DMS79 (cell line): ENCODE measurements at regions not wholly inside any gene's neighbourhood (a gene's known extent, or its start where the extent isn't known, plus 50 kb on each side); places are given as distances from the start of the nearest gene placed in this dataset.
"Not testable (repeated sequence)": the region's sequence is repeated elsewhere in the genome, so short reads cannot be mapped to it uniquely, and the experiment has no call there.

Experiments used
- DNase-seq: peaks from one replicate; lab custom pipeline; 2025; lab: John Stamatoyannopoulos, UW

- DNase-seq, result not testable (repeated sequence)
Observed at GRCh38 chr2:138315619-138316018, 186.0 kb upstream of the SPOPL start.

GRCh38 chr2:138319616-138320015, 182.0 kb upstream of the SPOPL start:
- no peak for DNase-seq

- DNase-seq, result no peak
Observed at GRCh38 chr2:138321458-138321857, 180.1 kb upstream of the SPOPL start.

- DNase-seq, result no peak
Observed at GRCh38 chr2:138323382-138324067, 178.0 kb upstream of the SPOPL start.

GRCh38 chr2:138324068-138324771, 177.3 kb upstream of the SPOPL start:
- DNase-seq, result no peak

- no peak for DNase-seq
Observed at GRCh38 chr2:138327967-138328366, 173.6 kb upstream of the SPOPL start.

GRCh38 chr2:138329162-138329561, 172.4 kb upstream of the SPOPL start:
- no peak for DNase-seq

- DNase-seq, result no peak
Observed at GRCh38 chr2:138329591-138329990, 172.0 kb upstream of the SPOPL start.

- DNase-seq, result no peak
Observed at GRCh38 chr2:138333121-138333520, 168.4 kb upstream of the SPOPL start.

GRCh38 chr2:138333677-138334076, 167.9 kb upstream of the SPOPL start:
- no peak for DNase-seq

- DNase-seq, result no peak
Observed at GRCh38 chr2:138334323-138334722, 167.2 kb upstream of the SPOPL start.

GRCh38 chr2:138335036-138335435, 166.5 kb upstream of the SPOPL start:
- DNase-seq, result no peak

- DNase-seq, result no peak
Observed at GRCh38 chr2:138336146-138336545, 165.4 kb upstream of the SPOPL start.

- DNase-seq, result no peak
Observed at GRCh38 chr2:138355244-138355643, 146.3 kb upstream of the SPOPL start.

- DNase-seq, result no peak
Observed at GRCh38 chr2:138356178-138356577, 145.4 kb upstream of the SPOPL start.

GRCh38 chr2:138359532-138359931, 142.0 kb upstream of the SPOPL start:
- DNase-seq, result no peak

GRCh38 chr2:138364554-138365162, 136.9 kb upstream of the SPOPL start:
- no peak for DNase-seq

- DNase-seq, result no peak
Observed at GRCh38 chr2:138365581-138365980, 136.0 kb upstream of the SPOPL start.

- DNase-seq, result no peak
Observed at GRCh38 chr2:138369856-138370255, 131.7 kb upstream of the SPOPL start.

GRCh38 chr2:138373993-138374408, 127.6 kb upstream of the SPOPL start:
- DNase-seq, result no peak

- DNase-seq, result no peak
Observed at GRCh38 chr2:138381373-138381772, 120.2 kb upstream of the SPOPL start.

- DNase-seq, result no peak
Observed at GRCh38 chr2:138382672-138383071, 118.9 kb upstream of the SPOPL start.

GRCh38 chr2:138386191-138386590, 115.4 kb upstream of the SPOPL start:
- not testable (repeated sequence) for DNase-seq
